ENCODE measurements at regions not wholly inside any gene's neighbourhood (a gene's known extent, or its start where the extent isn't known, plus 50 kb on each side); places are given as distances from the start of the nearest gene placed in this dataset.

DNA sequence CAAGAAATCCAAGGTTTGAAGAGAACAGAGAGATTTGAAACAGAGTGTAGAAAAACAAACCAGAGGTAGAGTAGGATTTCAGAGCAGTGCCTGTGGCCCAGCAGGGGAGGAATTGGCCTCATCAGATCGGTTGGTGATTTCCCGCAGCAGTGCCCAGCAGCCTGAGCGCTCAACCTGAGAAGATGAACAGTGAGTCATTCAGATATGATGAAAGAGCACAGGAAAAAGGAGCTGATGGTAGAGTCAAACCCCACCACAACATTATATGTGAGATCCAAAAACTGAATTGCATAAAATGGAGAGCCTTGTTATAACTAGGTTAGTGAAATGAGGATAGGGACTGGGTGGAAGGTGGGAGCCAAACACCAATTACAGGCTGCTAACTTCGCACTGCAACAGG is 248.9 kb downstream of the PIK3R1 start:
- no peak overlapping the region for H3K4me3 ChIP-seq
- peaks cover under 1% of the 10 kb centered on the region for H3K4me1 ChIP-seq
- intact Hi-C loops (cut with DNase I) = loop anchor here (5.0 to 10.0 kb wide), 3 partner anchors 177 to 1220 kb away; no protein-coding TSS in a partner anchor
- no peak overlapping the region for H3K27ac ChIP-seq
- H3K36me3 ChIP-seq (ENCODE audit: insufficient read depth in 1 of 2, low read depth in 1 of 2) = no peaks in the 10 kb centered on the region
- DNase-seq (no peak), ATAC-seq (peak in 1 of 4 donors; percentile 35)
- H3K27me3 ChIP-seq (ENCODE audit: insufficient read depth in 3 of 3, low read length in 2 of 3) = no peaks in the 10 kb centered on the region
- H3K9me3 ChIP-seq = no peaks in the 10 kb centered on the region
- TF ChIP-seq, protein P1, sequence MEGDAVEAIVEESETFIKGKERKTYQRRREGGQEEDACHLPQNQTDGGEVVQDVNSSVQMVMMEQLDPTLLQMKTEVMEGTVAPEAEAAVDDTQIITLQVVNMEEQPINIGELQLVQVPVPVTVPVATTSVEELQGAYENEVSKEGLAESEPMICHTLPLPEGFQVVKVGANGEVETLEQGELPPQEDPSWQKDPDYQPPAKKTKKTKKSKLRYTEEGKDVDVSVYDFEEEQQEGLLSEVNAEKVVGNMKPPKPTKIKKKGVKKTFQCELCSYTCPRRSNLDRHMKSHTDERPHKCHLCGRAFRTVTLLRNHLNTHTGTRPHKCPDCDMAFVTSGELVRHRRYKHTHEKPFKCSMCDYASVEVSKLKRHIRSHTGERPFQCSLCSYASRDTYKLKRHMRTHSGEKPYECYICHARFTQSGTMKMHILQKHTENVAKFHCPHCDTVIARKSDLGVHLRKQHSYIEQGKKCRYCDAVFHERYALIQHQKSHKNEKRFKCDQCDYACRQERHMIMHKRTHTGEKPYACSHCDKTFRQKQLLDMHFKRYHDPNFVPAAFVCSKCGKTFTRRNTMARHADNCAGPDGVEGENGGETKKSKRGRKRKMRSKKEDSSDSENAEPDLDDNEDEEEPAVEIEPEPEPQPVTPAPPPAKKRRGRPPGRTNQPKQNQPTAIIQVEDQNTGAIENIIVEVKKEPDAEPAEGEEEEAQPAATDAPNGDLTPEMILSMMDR (IDR thresholded peaks at IDR 0.05) = no peak
- WGBS, 3 donors = 87 to 93% (median 90%) methylated on average over 4 of the region's 4 CpGs

DNA sequence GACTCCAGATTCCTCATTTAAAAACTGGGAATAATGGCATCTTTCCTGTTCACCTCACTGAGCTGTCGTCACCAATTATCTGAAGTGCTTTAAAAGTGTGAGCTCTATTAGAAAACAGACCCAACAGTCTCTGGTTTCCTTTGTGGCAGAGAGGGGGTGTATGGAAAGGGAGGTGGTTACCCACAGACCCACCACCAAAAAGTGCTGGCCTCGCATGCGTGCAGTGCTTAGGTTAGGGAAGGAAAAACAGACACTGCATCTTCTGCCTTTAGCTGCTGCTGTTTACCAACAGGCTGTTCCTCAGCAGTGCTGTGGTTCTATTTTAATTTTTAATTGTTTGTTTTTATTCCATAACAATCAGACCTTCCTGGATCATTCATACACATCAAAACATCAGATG is 249.6 kb downstream of the PIK3R1 start:
- DNase-seq (no peak), ATAC-seq (no peak)
- H3K27me3 ChIP-seq (ENCODE audit: insufficient read depth in 3 of 3, low read length in 2 of 3) = no peaks in the 10 kb centered on the region
- intact Hi-C loops (cut with DNase I) = loop anchor here in 1 of 2 donors (10.0 kb wide), 2 partner anchors 500 to 1220 kb away; no protein-coding TSS in a partner anchor
- H3K9me3 ChIP-seq = no peaks in the 10 kb centered on the region
- TF ChIP-seq, protein P1 (IDR thresholded peaks at IDR 0.05) = no peak
- H3K4me3 ChIP-seq = no peak overlapping the region
- no peak overlapping the region for H3K27ac ChIP-seq
- 90 to 98% (median 97%) methylated on average over 3 of the region's 3 CpGs for WGBS, 3 donors
- no peaks in the 10 kb centered on the region for H3K4me1 ChIP-seq
- no peaks in the 10 kb centered on the region for H3K36me3 ChIP-seq (ENCODE audit: insufficient read depth in 1 of 2, low read depth in 1 of 2)

DNA sequence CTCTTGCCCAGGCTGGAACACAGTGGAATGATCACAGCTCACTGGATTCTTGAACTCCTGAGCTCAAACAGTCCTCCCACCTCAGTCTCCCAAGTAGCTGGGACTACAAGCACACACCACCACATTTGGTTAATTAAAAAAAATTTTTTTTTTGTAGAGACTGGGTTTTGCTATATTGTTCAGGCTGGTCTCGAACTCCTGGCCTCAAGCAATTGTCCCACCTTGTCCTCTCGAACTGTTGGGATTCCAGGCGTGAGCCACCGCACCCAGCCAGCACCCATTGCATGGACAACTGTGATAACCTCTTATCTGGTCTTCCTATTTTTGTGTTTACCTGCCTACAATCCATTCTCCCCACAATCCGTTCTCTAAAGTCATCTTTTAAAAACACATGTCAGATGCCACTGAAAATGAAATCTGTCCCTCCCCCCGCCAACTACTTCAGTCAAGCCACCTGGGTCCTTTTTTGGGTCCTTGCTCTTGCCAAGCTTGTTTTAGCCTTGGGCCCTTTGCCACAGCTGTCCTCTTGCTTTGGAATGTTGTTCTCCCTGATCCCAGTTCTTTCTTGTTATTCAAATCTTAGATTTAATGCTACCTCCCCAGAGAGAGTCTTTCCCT is 250.5 kb downstream of the PIK3R1 start:
- H3K27me3 ChIP-seq (ENCODE audit: insufficient read depth in 3 of 3, low read length in 2 of 3) = no peaks in the 10 kb centered on the region
- no peak overlapping the region for H3K27ac ChIP-seq
- no peaks in the 10 kb centered on the region for H3K9me3 ChIP-seq
- TF ChIP-seq, protein P1 (IDR thresholded peaks at IDR 0.05) = no peak
- no peaks in the 10 kb centered on the region for H3K4me1 ChIP-seq
- ATAC-seq (no peak), DNase-seq (no peak)
- no peak overlapping the region for H3K4me3 ChIP-seq
- 74 to 87% (median 78%) methylated on average over 6 of the region's 6 CpGs for WGBS, 3 donors
- H3K36me3 ChIP-seq (ENCODE audit: insufficient read depth in 1 of 2, low read depth in 1 of 2) = no peaks in the 10 kb centered on the region
- intact Hi-C loops (cut with DNase I) = loop anchor here in 1 of 2 donors (10.0 kb wide), 2 partner anchors 499 to 1221 kb away; no protein-coding TSS in a partner anchor

DNA sequence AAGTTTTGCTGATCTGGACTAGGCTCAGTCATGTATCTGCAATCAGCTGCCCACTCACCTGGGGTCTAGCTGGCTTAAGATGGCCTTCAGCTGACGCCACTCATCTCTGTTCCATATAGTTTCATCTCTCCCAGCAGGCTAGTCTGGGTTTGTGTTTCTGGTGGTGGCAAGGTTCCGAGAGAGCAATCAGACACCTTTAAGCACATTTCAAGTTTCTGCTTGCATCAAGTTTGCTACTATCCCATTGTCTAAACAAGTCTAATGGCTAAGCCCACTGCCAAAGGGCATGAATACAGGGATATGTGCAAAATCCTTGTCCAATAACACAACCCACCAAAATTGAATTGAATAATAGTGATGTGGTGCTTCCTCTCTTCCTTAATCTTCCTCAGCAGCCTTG is 251.7 kb downstream of the PIK3R1 start:
- no peaks in the 10 kb centered on the region for H3K36me3 ChIP-seq (ENCODE audit: insufficient read depth in 1 of 2, low read depth in 1 of 2)
- no peak overlapping the region for H3K27ac ChIP-seq
- WGBS, 3 donors = 96 to 100% (median 98%) methylated on average over 2 of the region's 2 CpGs
- ATAC-seq = no peak
- H3K4me3 ChIP-seq = no peak overlapping the region
- H3K4me1 ChIP-seq = no peaks in the 10 kb centered on the region
- intact Hi-C loops (cut with DNase I) = loop anchor here in 1 of 2 donors (10.0 kb wide), 2 partner anchors 498 to 1222 kb away; no protein-coding TSS in a partner anchor
- H3K9me3 ChIP-seq = no peaks in the 10 kb centered on the region
- H3K27me3 ChIP-seq (ENCODE audit: insufficient read depth in 3 of 3, low read length in 2 of 3) = no peaks in the 10 kb centered on the region
- DNase-seq = no peak
- TF ChIP-seq, protein P1 (IDR thresholded peaks at IDR 0.05) = no peak
